ENCODE measurements at regions not wholly inside any gene's neighbourhood (a gene's known extent, or its start where the extent isn't known, plus 50 kb on each side); places are given as distances from the start of the nearest gene placed in this dataset.

DNA sequence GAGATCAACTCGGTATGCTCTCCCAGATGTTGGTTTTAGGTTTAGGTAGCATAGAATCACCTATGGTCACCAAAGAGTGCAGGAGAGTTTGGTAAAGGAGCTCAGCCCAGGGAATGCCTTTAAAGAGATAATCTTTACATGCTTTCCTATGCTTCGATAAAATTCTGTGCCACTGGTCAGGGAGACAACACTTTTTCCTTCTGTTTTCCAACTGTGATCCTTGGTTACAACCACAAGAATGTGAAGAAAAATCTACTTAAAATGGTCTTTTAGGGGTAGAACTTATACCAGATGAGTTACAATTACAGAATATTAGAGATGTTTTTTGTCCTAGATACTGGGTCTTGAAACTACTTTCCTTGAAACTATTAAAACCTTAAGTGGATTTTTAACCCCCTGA is 895.6 kb downstream of the TTLL7 start:
- DNase-seq (ENCODE audit: low read depth): no peak
- no peak overlapping the region for H3K4me3 ChIP-seq (ENCODE audit: low read length)
- TF ChIP-seq, protein P1, sequence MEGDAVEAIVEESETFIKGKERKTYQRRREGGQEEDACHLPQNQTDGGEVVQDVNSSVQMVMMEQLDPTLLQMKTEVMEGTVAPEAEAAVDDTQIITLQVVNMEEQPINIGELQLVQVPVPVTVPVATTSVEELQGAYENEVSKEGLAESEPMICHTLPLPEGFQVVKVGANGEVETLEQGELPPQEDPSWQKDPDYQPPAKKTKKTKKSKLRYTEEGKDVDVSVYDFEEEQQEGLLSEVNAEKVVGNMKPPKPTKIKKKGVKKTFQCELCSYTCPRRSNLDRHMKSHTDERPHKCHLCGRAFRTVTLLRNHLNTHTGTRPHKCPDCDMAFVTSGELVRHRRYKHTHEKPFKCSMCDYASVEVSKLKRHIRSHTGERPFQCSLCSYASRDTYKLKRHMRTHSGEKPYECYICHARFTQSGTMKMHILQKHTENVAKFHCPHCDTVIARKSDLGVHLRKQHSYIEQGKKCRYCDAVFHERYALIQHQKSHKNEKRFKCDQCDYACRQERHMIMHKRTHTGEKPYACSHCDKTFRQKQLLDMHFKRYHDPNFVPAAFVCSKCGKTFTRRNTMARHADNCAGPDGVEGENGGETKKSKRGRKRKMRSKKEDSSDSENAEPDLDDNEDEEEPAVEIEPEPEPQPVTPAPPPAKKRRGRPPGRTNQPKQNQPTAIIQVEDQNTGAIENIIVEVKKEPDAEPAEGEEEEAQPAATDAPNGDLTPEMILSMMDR (conservative IDR thresholded peaks at IDR 0.05; ENCODE audit: low read depth, low read length): no peak

DNA sequence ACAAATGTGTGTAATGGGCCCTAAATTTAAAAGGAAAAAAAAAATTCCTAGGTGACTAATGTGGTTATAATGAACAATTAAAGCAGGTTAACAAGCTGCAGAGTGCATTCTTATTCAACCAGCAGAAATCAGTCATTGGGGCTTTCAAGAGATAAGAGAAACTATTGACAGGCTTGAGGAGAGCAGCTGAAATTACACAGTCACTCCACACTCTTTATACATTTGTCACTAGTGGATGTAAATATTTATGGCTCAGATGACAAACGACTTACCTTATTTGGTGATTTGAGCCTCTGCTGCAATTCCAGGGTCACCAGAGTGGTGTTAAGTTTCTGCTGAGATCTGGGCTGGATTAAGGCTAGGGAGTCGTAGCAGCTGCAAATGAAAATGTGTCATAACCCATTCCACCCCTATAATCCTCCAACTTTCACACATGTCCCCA is 896.3 kb downstream of the TTLL7 start:
- no peak overlapping the region for H3K4me3 ChIP-seq (ENCODE audit: low read length)
- TF ChIP-seq, protein P1 (conservative IDR thresholded peaks at IDR 0.05; ENCODE audit: low read depth, low read length): no peak
- peak; percentile 77 for DNase-seq (ENCODE audit: low read depth)

DNA sequence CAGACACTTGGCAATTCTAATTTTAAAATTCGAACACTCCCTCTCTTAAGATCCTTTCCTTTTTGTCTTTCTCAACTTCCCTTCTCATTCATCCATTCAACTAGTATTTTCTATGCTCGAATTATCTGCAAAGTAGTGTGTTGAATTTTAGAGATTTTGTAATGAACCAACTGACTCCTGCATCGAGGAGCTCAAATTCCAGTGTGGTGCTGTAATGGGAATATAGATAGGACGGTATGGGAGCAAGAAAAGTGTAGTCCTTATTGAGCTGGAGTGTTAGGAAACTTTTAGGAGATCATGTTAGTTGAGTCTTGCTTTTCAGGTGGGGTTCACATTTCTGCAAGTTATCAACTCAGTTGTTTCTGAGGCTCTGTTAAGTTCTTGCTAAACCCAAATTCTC is 897.5 kb downstream of the TTLL7 start:
- H3K4me3 ChIP-seq (ENCODE audit: low read length): no peak overlapping the region
- no peak for DNase-seq (ENCODE audit: low read depth)
- TF ChIP-seq, protein P1 (conservative IDR thresholded peaks at IDR 0.05; ENCODE audit: low read depth, low read length): no peak

DNA sequence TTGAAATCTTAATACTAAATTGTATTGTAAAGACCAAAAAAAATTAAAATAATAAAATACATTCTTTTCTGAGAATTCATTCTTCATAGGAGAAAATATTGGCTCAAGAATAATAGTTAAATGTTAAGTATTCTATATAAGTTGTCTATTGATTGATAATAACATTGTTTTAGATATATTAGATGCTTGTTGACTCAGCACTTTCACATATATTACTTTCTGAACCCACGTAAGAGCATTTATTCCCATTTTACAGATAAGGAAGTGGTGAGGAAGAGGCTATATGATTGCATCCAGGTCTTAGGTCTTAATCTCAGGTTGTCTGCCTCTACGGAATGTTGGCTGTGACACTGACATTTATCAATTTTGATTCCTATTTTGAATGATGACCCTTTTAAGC is 898.8 kb downstream of the TTLL7 start:
- DNase-seq (ENCODE audit: low read depth): no peak
- TF ChIP-seq, protein P1 (conservative IDR thresholded peaks at IDR 0.05; ENCODE audit: low read depth, low read length): no peak
- H3K4me3 ChIP-seq (ENCODE audit: low read length): no peak overlapping the region

DNA sequence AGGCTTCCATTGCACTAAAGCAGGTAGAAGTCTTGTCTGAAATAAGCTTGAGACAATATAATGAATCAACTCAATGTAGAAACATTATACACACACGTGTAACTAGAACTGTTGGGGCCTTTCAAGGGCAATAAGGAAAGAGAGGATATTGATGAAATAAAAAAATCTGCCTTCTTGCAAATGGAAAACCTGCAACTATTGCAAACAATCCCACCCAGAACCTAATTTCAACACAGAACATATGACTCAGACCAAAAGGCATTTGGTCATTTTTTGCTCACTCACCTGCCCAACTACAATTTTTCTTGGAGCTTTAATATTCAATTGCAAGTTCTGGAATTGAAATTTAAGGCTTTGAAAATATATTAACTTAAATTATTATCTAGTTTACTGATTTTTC is 900.1 kb downstream of the TTLL7 start:
- DNase-seq (ENCODE audit: low read depth): no peak
- H3K4me3 ChIP-seq (ENCODE audit: low read length): no peak overlapping the region
- TF ChIP-seq, protein P1 (conservative IDR thresholded peaks at IDR 0.05; ENCODE audit: low read depth, low read length): no peak

DNA sequence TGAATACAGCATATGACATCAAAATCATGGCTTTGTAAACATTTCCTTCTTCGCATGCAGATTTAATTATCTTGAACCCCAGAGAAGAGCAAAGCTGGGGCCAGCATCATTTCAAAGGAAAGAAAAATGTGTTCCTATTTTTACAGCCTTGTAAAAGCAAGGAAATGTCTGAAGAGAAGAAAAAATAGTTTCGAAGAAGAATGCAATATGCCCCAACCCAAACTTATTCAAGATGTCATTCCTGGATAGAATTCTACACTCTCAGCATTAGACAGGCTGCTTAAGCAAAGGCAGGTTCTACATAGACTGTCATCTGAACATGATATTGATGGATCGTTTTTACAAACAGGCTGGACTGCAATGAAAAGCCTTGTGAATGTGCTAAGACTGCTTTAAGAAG is 900.8 kb downstream of the TTLL7 start:
- DNase-seq (ENCODE audit: low read depth): no peak
- no peak overlapping the region for H3K4me3 ChIP-seq (ENCODE audit: low read length)
- TF ChIP-seq, protein P1 (conservative IDR thresholded peaks at IDR 0.05; ENCODE audit: low read depth, low read length): no peak

DNA sequence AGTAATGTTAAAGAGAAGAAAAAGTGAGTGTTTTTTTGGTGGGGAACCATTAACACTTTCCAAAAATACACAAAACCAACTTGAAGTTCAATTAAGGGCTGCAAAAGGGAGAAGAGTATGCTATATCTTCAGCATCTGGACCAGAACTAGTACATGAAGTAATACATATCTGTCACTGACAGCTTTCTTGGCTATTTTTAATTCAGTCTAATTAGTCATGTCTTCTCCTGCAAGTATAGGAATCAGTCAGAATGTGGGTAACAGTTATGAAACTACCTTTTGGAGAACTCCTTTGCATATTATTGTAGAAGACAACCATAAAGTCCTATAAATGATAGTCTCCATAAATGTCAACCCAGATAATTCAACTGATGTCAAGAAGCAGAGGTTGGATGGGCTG is 901.2 kb downstream of the TTLL7 start:
- H3K4me3 ChIP-seq (ENCODE audit: low read length): no peak overlapping the region
- TF ChIP-seq, protein P1 (conservative IDR thresholded peaks at IDR 0.05; ENCODE audit: low read depth, low read length): no peak
- no peak for DNase-seq (ENCODE audit: low read depth)

Measured in retinal pigment epithelial cell (primary cell).